CD4-positive, alpha-beta T cell treated with Interleukin-17A for 1 hour (primary cell): ENCODE measurements at regions not wholly inside any gene's neighbourhood (a gene's known extent, or its start where the extent isn't known, plus 50 kb on each side); places are given as distances from the start of the nearest gene placed in this dataset.
A peak's percentile ranks its signal among the peaks of the same experiment; 100 is the strongest.
"Not testable (repeated sequence)": the region's sequence is repeated elsewhere in the genome, so short reads cannot be mapped to it uniquely, and the experiment has no call there.

Experiments
- DNase-seq: peaks from one replicate; pipeline ENCODE4 v3.0.0-alpha.2; 2020

DNA sequence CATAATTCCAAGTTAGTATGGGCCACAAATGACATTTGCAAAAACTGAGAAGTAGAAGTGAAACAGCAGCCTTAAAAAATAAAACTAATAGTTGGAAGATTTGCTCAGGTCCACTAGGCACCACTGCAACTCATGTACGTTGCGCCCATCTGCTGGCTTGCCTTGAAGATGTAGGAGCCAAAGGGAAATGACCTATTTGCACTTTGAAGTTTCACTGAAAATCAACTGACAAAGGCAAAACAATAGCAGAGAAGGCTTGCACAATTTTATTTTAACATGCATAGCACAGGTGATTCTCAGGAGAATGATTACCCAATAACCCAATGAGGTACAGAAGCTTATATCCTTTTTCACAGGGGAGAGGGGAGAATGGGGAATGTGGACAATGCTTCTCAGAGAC lies 170.1 kb upstream of the USP25 start:
- no peak for DNase-seq

DNA sequence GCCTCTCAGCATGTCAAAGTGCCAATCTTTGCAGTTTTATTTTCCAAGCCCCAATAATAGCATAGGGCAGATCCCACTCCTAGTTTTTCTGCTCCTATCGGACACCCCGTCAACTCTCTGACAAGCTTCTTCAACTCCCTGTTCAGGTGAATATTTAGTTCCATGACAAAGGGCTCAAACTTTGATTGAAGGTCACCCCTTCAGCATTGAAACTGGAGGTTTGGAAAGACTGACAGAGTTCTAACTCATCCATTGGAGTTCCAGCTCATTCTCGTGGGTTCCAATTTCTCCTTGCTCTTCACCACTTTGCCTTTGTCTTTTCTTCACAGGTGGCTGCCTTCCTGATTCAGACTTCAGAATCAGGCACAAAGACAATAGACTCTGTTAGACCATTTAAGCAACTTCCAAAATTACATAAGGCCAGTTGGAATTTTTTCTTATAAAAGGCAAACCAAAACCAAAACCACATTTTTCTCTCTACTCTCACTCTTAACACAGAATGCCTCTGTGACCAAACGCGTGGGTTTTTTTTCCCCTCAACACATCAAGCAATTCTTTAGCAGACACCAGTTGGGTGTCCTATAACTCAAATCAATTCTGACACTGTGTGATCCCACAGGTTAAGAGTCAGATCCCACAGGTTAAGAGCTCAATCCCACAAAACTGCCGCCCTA lies 169.3 kb upstream of the USP25 start:
- no peak for DNase-seq

DNA sequence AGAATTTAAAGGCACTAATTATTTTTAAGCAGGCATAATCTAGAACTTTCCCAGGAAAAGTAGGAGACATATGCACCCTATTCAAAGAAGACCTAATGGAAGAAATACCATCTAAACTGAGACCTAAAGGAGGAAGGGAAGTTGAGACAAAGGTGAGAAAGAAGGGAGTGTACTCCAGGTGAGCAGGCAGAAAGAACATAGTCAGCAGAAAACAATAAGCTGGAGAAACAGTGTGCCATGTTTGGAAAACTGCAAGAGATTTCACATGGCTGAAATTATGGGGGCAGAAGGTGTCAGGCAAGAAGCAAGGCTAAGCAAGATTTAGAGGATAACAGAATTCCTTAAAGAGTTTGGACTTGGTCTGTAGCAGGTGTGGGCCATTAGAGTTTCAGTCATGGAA lies 167.0 kb upstream of the USP25 start:
- DNase-seq = no peak

DNA sequence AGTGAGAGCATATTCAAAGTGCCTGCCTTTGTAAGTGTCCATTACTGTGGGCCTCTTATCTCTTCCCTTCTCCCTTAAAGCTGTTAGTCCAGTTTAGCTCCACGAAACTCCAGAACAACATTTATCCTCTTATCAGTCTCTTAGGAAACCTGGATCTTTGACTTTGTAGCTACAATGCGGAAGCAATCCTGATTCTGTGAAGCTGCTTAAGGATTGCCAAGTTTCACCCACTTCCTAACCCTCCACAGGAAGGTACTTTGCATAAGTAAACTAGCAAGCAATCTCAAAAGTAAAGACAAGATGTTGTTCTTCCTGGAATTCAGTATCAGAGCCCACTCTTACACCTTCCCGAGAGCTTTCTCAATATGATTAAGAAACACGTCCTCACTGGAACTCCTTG lies 164.9 kb upstream of the USP25 start:
- DNase-seq = no peak

DNA sequence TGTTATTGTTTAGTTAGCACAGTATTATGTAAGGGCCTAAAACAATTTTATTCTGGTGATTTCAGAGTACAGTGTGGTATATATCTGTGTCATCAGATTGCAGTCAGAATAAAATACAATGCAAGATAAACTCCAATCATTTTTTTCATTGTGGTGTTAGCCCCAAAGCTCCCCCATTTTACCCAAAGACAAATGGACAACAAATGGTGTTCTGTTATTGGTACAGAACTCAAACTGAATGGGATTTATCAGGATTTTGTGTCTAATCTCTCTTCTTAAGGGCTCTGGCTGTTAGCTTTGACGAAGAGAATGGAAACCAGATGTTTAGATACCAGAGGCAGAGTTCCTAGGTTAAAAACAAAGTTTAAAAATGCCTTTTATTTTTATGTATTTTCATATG lies 163.1 kb upstream of the USP25 start:
- no peak for DNase-seq

DNA sequence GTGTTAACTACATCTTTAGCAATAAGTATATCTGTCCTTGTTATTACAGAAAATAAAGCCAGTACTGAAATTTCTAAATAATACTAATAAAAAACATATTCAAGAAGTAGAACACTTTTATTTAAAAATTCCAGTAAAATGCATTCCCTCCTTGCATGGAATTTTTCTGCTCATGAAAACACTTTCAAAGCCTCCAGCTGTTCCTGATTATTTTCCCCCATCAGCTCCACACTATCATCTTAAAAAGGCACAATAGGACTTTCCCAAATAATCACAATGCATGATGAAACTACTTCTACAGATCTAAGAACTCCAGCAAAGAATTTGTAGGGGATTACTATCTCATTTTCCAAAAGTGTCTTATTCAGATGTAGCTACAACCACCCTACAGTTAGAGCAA lies 162.6 kb upstream of the USP25 start:
- no peak for DNase-seq

DNA sequence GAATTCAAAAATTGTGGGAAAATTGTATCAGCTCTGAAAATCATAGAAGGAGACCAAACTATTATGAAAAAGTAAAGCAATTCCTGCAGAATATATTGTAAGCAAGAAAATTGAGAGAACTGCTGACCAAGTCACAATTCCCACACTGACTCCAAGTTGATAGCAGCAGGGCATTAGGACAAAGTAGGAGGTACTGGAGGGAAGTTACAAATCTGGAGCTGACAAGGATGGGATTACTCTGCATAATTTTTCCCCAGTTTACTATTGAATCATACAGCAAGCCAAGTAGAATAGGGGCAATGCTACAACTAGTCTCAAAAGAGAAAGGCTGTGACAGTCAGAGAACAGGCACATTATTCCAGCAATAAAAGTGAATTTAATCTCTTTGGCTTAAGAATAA lies 161.3 kb upstream of the USP25 start:
- no peak for DNase-seq

DNA sequence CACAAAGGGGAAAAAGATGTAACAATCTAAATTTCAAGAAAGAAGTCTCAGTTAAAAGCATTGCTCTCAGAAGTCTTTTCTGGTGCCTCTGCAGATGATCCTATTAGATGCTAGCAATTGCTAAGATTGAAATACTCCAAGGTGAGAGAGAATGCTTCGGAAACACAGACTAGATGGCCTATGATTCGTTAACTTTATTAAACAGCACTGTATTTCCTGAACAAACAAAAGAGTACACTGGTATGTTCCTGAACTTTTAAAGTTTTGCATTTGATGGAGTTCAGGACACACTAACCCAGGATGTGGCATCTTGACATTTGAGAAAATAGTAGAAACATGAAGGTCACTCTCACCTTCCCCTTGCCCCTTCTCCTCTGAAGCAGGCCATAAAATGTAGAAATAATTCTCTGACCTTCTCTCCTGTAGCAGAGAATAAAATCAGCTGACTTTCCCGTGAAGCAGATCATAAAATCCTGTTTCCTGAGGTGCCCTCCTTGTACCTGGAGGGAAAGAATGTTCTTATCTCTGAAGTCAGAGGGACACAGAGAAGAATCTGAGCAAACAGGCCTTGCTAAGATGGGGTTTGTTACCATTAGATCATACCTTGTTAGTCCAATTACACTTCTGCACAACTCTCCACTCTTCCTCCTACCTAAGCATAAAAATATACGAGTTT lies 142.9 kb upstream of the USP25 start:
- no peak for DNase-seq

DNA sequence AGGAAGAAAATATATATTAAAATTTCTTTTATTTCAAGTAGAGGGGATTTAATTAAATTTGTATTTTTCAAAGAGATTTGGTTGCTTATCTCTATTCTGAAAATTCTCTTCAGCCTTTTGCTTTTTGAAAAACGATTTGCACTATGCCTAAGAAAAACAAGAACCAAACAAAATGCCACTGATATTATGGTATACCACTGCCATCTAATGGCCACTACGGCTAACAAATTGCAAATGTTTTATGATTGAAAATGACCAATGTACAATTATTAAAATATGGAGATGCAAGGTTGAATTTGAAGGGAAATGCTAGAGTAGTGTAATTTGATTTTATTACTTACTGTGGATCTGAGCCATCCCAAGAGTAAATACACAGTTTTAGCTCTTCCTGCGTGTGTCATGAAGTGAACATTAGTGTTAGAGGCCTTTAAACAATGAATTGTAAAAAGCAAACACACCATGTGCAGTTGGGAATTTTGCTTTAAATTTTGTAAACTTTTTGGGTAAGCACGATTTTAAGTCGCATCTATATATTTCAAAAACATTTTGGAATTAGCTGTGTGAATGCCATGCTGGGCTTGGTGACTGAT lies 137.4 kb upstream of the USP25 start:
- DNase-seq = peak; percentile 53

DNA sequence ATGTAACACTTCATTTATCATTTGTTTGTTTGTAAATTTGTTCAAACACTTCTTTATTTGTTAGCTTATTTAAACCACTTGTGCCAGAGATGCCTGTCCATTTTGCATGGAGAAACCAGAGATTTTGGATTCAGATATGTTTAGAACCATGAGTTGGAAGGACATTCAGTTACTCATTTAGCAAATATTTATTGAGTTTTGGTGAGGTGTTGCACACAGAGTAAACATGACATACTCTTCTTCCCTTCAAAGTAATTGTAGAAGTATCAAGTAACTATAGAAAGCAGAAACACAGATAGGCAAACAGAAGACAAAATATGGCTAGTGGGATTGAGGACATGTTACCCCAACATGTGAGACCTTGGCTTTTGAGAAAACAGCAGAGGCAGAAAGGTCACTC lies 136.8 kb upstream of the USP25 start:
- DNase-seq = no peak

DNA sequence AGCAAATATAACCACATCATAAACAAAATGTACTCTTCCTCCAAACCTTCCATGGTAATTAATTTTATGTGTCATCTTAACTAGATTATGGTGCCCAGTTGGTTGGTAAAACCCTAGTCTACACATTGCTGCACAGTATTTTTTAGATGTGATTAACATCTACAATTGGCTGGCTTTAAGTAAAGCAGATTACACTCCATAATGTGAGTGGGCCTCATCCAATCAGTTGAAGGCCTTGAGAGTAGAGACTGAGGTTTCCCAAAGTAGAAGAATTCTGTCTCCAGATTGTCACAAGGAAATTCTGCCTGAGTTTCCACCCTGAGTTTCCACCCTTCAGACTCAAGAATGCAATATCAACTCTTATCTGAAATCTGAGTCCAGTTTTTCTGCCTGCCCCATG lies 128.4 kb upstream of the USP25 start:
- DNase-seq = no peak

DNA sequence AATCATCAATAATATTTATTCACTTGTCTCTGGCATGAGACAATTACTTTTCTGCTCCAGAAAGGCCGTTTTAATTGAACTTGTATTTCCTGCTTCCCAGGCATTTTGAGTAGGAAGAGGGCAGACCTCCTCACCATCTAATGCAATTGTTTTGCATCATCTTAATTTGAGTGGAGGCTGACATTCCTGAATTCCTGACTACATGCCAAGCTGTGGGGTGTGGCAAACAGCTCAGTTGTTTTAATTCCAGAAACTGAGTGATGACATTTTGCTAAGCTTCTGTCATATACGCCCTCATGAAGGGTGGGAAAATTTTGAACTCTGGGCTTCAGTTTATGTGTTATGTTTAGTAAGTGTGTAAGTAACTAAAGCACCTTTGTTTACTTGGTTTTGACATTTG lies 125.4 kb upstream of the USP25 start:
- DNase-seq = no peak

DNA sequence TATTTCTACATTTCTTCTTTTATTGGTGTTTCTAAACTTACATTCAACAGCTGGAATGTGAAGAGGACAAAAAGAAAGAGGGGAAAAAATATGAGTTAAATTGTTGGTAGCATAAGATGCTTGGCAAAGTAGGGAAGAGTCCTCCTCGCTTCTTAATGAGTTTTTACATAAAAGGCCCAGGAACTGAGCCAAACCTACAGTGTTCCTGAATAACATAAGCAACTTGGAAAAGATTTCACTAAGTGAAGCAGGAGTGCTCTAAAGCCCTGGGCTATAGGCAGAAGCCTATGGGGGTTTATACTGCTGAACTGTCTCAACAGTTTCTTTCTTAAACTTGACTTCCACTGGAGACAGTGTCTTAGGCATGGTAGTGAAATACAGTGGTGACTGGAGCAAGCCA lies 115.0 kb upstream of the USP25 start:
- DNase-seq = no peak

DNA sequence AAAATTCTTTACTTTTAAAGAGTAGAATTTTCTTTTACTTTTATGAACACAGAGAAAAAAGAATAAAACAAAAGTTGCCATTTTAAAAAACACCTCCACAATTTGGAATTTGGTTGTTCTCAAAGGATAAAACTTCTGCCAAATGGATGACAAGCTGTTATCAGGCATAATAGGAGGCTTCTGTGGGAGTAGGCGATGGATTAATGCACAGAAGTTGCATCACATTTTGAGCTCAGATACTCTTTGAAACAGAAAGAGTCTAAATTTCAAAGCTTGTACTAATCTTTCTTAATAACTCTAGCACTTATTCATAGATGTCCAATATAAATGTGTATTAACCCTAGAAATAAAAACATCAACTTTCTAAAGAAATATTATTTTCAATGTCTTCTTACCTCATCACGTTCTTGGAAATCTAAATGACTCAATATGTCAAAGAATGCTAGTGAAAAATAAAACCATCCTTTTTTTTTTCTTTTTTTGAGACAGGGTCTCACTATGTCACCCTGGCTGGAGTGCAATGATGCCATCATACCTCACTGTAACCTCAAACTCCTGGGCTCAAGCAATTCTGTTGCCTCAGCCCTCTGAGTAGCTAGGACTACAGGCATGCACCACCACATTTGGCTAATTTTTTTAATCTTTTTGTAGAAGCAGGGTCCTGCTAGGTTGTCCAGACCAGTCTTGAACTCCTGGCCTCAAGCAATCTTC lies 112.8 kb upstream of the USP25 start:
- DNase-seq = no peak

DNA sequence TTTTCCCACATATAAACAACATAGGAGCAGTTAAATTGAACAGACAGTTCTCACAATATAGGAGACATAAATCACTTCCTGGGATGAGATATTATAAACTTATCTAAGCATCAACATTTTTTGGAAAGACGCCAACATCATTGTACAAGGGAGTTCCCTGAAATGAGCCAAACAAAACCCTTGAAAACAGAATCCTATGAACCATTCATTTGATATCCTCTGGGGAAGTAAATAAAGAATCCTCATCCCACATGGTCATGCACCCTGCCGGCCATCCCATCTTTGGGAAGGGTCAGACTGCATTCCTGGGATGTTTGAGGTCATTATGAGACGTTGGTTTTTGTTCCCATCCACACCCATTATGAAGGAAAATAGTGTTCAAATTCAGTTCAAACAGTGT lies 111.8 kb upstream of the USP25 start:
- DNase-seq = no peak

DNA sequence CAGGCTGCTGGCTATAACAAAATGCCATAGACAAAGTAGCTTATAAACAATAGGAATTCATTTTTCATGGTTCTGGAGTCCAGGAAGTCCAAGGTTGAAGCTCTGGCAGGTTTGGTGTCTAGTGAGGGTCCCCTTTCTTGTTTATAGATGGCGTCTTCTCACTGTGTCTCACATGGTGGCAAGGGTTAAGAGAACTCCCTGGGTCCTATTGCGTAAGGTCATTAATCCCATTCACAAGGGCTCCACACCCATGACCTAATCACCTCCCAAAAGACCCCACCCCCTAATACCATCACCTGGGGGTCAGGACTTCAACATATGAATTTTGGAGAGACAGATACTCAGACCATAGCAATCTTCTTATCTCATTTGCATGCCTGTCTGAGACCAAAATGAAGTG lies 108.9 kb upstream of the USP25 start:
- DNase-seq = no peak

DNA sequence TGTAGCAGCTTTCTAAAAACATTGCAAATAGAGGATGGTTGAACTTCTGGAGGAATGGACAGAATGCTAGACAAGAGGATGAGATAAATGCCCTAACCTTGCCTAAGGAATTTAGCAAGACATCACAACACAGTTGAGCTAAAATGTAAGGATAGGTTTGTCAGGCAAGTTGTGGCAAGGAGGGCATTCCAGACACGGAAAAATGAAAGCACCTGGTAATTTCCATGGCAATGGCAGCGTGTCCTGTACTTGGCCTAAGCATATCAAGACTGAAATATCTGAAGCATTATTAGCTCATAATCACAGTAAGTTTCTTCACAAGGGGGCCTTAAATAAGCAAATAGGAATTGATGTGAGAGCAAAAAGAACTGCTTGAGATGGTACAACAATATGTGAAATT lies 105.1 kb upstream of the USP25 start:
- no peak for DNase-seq

DNA sequence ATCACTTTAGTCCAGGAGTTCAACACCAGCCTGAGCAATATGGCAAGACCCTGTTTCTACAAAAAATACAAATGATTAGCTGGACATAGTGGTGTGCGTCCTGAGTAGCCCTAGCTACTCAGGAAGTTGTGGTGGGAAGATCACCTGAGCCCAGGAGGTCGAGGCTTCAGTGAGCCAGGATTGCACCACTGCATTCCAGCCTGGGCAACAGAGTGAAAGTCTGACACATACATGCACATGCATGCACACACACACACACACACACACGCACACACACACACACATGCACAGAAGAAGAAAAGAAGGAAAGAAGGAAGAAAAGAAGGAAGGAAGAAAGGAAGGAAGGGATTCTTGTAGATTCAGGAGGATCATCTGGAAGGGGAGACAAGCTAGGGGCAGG lies 104.4 kb upstream of the USP25 start:
- DNase-seq = no peak

DNA sequence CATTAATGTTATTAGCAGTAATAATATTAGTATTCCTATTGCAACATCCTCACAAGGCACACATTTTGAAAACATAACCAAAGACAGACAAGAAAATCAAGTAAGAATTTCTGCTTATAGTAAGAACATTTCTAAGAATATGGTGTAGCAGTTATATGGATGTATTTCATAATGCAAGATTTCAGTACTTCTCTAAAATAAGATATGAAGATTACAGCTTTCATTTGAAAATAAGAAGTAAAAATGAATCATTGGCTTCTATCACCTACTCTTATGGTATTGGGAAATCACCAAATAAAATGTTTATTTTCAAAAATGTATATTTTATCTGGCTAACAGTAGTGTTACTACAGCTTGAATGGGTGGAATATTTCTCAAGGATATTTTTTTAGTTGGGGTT lies 103.8 kb upstream of the USP25 start:
- no peak for DNase-seq

DNA sequence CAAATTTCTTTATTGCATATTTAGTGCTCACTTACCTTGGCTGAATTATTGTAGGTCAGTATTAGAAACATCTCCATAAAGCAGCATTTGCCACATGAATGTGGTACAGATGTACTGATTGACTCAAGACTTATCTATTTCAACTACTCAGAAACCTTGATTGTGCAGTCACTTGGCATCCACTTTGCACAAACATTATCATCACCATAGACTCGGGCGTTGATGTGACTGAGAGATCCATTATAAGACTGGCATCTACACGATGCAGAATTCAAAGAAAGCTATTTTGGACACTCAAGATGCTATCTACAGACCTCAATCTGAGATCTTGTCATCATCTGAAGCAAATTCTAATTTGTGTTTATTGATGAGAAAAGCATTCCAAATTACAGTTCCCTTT lies 102.8 kb upstream of the USP25 start:
- no peak for DNase-seq

DNA sequence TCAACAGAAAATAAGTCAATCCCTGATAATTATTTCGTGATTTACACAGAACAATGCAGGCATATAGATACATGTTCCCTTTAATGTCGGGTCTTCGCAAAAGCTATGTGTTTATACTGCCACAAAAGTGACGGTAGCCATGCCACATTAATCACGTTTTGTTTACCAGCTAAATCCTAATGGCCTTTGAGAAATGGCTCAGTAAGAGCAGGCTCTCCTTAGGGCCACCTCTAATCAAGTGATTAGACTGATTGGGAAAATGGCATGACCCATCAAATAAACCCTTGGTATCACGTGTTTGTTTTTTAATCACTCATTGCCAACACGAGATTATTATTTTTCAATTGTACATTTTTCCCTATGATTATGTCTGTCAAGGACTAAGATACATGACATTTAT lies 102.0 kb upstream of the USP25 start:
- no peak for DNase-seq

DNA sequence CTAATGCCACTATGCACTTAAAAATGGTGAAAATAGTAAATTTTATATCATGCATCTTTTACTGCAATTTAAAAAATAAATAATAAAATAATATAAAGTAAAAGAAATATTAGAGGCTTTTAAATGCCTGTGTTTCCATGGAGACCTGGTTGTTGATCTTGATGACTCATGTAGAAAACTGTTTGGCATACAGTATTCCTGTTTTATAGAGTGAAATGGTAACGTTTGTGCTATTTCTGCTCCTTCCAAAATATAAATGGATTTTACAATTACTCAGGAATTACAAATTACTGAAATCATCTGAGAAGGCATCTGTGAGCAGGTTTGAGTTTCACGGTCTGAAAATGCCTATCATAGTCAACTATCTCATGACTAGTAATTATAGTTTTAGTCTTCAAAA lies 98.4 kb upstream of the USP25 start:
- no peak for DNase-seq

DNA sequence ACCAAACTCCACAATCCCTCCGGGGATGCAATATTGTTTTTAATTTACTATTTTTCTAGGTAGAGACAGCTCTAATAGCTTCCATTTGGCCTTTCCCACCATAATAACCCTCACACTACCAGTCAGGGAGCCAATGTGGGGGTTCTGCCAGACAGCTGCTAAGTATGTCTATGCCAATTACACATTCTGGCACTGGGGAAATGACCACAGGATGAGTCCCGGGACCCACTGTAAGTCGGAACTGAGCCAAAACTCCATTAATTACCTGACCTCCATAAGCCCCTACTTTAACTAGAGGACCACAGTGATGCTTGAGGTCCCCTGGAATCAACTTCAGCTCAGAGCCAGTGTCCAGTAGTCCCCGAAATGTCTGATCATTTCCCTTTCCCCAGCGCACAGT lies 95.2 kb upstream of the USP25 start:
- not testable (repeated sequence) for DNase-seq

DNA sequence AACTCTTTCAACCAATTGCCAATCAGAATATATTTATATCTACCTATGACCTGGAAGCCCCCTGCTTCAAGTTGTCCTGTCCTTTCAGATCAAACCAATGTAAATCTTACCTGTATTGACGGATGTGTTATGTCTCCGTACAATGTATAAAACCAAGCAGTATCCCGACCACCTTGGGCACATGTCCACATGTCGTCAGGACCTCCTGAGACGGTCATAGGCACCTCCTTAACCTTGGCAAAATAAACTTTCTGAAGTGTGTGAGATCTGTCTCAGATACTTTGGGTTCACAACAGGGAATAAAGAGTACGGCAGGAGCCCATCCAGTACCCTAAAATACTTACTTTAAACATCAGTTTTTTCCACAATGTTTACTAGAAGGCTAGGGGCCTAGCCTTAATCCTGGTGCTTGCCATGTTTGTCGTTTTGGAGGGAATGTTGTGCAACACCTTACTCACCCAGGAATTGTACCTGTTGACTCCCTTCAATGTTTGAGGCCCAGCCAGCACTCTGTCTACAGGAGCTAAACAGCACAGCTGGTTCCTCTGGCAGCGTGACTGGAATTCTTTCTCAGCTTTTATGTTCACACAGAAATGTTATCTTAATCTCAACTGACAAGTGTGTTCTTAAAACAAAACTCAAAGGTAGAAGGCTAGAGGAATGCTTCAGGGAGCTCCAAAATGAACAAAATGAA lies 90.8 kb upstream of the USP25 start:
- DNase-seq = no peak
